Transverse colon (tissue), 4 donors: ENCODE measurements at regions not wholly inside any gene's neighbourhood (a gene's known extent, or its start where the extent isn't known, plus 50 kb on each side); places are given as distances from the start of the nearest gene placed in this dataset.

Experiments used
- CTCF ChIP-seq, 5 experiments: fragments of 200-600 bp in 3 of 5; fragments of 450-650 bp in 2 of 5; sonication (generic) in 3 of 5; IDR thresholded peaks; 1 replicate in 2 of 5; 2 replicates in 3 of 5; pipeline ENCODE4 v1.5.1; 2016 to 2017; ENCODE audit warnings: antibody characterized with exemption in 5 of 5, inconsistent platforms in 3 of 5, mild to moderate bottlenecking in 2 of 5, moderate library complexity in 1 of 5
- EP300 ChIP-seq: sonication (generic); formaldehyde crosslinking; IDR thresholded peaks from one replicate; pipeline ENCODE4 v1.6.1; 2017; ENCODE audit warnings: antibody characterized with exemption, low read depth
- POLR2A ChIP-seq: fragments of 450-650 bp; IDR thresholded peaks from one replicate; pipeline ENCODE4 v1.6.1; 2016; ENCODE audit warnings: antibody characterized with exemption, mild to moderate bottlenecking, moderate library complexity
- POLR2AphosphoS5 ChIP-seq, 3 donors: sonication (generic); formaldehyde crosslinking; IDR thresholded peaks; one replicate each; pipeline ENCODE4 v1.6.1; 2016; ENCODE audit warnings: antibody characterized with exemption in 3 of 3

DNA sequence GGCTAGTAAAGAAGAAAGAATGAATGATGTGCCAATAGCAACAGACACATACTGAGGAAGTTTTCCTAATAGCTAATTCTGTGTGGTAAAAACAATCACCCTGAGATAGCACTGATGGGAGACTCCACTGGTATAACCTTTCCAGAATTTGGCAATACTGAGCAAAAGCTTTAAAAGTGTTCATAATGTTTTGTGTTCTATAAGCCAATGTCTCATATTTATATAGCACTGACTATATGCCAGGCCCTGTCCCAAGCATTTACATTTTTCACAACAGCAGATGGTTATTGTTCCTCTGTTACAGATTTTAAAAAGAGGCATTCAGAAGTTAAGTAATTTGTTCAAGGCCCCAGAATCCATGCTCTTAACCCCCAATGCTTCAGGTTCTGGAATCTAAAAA lies 108.0 kb upstream of the DST start:
- no peak for TF ChIP-seq POLR2A
- TF ChIP-seq POLR2AphosphoS5 (IDR thresholded peaks at IDR 0.05) = no peak
- TF ChIP-seq CTCF (IDR thresholded peaks at IDR 0.05) = no peak
- TF ChIP-seq EP300 = no peak
